ENCODE measurements at regions not wholly inside any gene's neighbourhood (a gene's known extent, or its start where the extent isn't known, plus 50 kb on each side); places are given as distances from the start of the nearest gene placed in this dataset.
"Not testable (repeated sequence)": the region's sequence is repeated elsewhere in the genome, so short reads cannot be mapped to it uniquely, and the experiment has no call there.

DNA sequence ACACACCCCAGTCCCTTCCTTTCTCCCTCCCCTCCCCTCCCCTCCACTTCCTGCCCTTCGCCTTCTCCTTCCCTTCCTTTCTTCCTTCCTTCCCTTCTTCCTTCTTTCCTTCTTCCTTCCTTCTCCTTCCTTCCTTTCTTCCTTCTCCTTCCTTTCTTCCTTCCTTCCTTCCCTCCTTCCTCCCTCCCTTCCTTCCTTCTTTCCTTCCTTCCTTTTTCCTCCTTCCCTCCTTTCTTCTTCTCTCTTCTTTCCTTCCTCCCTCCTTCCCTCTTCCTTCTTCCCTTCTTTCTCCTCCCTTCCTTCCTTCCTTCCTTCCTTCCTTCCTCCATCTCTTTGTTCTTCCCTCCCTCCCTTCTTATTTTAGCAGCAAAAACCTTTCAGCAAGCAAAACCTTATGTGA is 162.1 kb downstream of the EFNB1 start:
- Mint-ChIP-seq H3K36me3 (no peaks in the 10 kb centered on the region), H3K9me3 (no peaks in the 10 kb centered on the region), H3K27ac (no peak overlapping the region), H3K4me3 (no peak overlapping the region), H3K4me1 (no peaks in the 10 kb centered on the region), H3K27me3 (no peaks in the 10 kb centered on the region)
- no peak for DNase-seq

DNA sequence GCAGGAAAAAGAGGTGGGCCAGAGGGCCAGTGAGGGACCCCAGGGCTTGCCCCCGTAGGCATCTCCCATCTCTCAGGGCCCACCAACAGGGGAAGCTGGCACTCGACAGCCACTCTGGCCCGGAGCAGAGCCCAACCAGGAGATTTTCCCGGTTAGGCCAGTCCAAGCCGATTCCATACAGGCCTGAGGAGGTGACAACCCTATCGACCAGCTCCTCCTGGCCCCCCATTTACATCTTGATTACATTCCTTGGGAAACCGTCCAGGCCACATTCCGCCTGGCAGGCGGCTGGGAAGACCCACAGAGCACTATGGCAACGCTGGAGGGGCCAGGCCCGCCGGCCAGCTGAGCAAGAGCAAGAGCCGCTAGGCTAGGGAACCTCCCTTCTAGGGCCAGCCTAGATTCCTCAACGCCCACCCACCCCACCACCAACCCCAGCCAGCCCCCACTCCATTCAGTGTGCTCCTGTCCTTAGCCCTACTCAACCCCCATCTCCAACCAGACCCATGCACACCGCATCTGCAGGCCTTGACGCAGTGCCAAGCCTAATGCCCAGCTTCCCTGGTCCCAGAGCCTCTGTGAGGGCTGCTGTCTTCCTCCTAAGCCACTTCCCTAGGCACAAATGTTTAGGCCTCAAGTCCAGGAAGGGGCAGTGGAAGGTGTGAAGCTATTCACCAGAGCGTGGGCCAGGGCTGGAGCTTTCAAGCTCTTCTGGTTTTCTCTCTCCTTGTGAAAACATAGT is 161.2 kb downstream of the EFNB1 start:
- H3K27ac Mint-ChIP-seq, result no peak overlapping the region
- no peaks in the 10 kb centered on the region for H3K36me3 Mint-ChIP-seq
- no peak for DNase-seq
- H3K9me3 Mint-ChIP-seq, result no peaks in the 10 kb centered on the region
- H3K4me1 Mint-ChIP-seq, result no peaks in the 10 kb centered on the region
- no peaks in the 10 kb centered on the region for H3K27me3 Mint-ChIP-seq
- no peak overlapping the region for H3K4me3 Mint-ChIP-seq

DNA sequence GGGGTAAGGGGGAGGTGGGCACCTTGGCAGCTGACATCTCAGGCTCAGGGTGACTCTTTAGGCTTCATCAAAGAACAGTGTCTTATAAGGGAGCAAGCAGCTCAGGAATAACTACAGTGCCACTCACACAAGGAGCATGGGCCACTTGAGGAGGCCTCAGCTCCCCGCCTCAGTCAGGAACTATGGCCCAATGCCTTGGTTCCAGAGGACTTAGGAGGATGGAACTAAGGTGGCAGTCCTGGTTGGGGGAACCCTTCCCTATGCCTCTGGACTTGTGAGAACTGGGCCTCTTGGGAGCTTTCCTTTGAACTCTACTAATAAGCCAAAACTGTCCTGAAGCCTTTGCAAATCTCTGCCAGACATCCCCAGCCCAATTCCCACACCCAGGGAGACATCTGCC is 160.6 kb downstream of the EFNB1 start:
- H3K27ac Mint-ChIP-seq, result no peak overlapping the region
- H3K27me3 Mint-ChIP-seq, result no peaks in the 10 kb centered on the region
- no peak for DNase-seq
- no peaks in the 10 kb centered on the region for H3K36me3 Mint-ChIP-seq
- no peaks in the 10 kb centered on the region for H3K4me1 Mint-ChIP-seq
- H3K9me3 Mint-ChIP-seq, result no peaks in the 10 kb centered on the region
- no peak overlapping the region for H3K4me3 Mint-ChIP-seq

DNA sequence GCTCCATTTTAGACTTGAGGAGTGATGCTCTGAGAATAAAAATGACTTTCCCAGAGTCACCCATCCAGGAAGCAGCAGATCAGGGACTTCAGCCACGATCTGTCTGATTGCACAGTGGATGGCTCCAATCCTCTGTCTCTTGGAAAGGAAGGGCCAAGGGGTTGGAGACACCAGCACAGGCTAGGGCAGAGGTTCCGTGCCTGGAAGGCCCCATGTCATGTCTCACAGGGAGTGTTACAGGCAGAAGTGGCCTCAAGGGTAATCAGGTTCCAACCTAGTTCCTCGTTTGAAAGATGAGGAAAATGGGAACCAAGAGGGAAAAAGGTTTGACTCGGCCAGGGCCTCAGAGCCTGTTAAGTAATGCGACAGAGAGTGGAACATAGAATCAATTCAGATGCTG is 160.0 kb downstream of the EFNB1 start:
- no peak overlapping the region for H3K27ac Mint-ChIP-seq
- no peaks in the 10 kb centered on the region for H3K9me3 Mint-ChIP-seq
- DNase-seq, result no peak
- H3K27me3 Mint-ChIP-seq, result no peaks in the 10 kb centered on the region
- H3K4me1 Mint-ChIP-seq, result no peaks in the 10 kb centered on the region
- no peak overlapping the region for H3K4me3 Mint-ChIP-seq
- H3K36me3 Mint-ChIP-seq, result no peaks in the 10 kb centered on the region

DNA sequence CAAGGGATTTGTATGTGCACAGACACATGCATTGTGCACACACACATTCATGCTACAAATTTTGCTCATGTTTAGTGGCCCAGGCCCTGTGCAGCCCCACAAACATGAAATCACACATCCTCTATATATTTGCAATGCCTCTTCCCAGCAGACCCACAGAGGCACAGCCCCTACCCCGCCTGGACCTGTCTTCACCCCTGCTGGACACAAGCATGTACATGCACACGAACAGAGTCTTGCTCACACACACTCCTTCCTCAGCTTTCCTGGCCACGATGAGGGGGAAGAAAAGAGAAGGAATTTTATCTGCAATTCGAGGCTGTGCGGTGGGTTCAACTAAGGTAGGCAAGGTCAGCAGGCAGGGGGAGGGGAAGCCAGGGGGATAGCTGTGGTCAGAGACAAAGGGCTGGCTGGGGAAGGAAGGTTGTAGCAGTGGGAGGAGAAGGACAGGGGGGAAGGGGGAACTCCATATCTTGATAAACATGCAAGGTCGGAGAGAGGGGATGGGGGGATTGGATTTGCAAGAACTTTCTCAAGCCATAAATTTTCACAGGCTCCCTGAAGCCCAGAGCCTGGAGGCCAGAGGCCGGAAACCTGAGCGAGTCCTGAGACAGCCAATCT is 156.4 kb downstream of the EFNB1 start:
- no peak overlapping the region for H3K4me3 Mint-ChIP-seq
- H3K4me1 Mint-ChIP-seq, result no peaks in the 10 kb centered on the region
- no peaks in the 10 kb centered on the region for H3K36me3 Mint-ChIP-seq
- H3K9me3 Mint-ChIP-seq, result no peaks in the 10 kb centered on the region
- no peak for DNase-seq
- no peaks in the 10 kb centered on the region for H3K27me3 Mint-ChIP-seq
- no peak overlapping the region for H3K27ac Mint-ChIP-seq

DNA sequence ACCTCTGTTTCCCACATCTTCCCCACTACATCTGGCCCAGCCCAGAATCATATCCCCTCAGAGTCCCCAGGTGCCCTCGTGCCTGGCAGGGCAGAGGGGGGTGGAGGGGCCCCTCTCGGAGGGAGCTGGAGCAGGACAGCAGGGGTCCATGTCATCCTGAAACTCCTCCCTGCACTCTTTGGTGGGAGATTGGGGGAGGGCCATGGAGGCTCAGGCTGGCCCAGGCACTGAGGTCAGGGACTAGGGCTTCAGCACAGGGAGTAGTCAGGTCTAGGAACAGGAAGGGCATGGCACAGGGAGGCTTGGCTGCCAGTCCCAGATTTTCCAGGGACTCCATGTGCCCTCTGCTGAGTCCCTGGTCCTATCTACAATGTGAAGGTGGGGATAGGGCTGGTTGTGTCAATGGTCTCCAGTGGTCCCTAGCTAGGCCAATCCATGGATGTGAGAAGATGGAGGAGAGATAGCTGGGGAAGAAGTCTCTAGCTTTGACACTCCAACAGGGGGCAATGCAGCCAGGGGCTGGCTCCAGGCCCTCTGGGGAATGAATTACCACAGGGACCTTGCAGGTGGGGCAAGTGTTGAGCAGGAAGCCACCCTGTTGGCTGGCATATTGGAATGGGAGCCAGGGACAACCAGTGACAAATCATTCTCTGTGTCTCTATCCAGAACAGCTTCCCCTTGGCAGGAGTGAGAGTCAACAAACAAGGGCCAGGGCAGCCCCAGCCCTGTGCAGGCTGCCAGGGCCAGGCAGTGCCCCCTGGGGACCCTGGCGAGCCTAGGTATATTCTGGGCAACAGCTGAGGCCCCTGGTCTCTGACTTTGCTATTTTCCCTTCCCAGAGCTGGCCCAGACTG is 154.4 kb downstream of the EFNB1 start:
- no peak overlapping the region for H3K27ac Mint-ChIP-seq
- H3K27me3 Mint-ChIP-seq, result no peaks in the 10 kb centered on the region
- H3K36me3 Mint-ChIP-seq, result no peaks in the 10 kb centered on the region
- no peaks in the 10 kb centered on the region for H3K4me1 Mint-ChIP-seq
- no peak overlapping the region for H3K4me3 Mint-ChIP-seq
- DNase-seq, result no peak
- no peaks in the 10 kb centered on the region for H3K9me3 Mint-ChIP-seq

DNA sequence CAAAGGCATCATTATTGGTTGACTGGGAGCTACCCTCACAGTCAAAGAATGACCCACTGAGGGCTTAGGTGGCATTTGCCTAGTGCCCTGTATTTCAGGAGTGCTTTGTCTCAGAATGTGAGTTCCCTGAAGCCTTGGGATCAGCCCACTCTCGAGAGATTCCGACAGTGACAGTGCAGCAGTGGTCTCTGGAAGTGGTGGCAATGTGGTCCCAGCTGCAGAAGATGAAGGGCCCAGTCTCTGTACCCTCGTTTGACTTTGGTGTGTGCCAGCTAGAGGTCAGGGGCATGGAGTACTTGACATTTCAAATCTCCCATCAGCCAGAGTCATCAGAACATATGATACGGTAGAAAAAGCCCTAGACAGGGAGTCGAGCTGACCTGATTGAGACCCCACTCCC is 153.7 kb downstream of the EFNB1 start:
- no peaks in the 10 kb centered on the region for H3K27me3 Mint-ChIP-seq
- no peak overlapping the region for H3K27ac Mint-ChIP-seq
- no peaks in the 10 kb centered on the region for H3K36me3 Mint-ChIP-seq
- no peaks in the 10 kb centered on the region for H3K4me1 Mint-ChIP-seq
- H3K4me3 Mint-ChIP-seq, result no peak overlapping the region
- no peak for DNase-seq
- no peaks in the 10 kb centered on the region for H3K9me3 Mint-ChIP-seq

DNA sequence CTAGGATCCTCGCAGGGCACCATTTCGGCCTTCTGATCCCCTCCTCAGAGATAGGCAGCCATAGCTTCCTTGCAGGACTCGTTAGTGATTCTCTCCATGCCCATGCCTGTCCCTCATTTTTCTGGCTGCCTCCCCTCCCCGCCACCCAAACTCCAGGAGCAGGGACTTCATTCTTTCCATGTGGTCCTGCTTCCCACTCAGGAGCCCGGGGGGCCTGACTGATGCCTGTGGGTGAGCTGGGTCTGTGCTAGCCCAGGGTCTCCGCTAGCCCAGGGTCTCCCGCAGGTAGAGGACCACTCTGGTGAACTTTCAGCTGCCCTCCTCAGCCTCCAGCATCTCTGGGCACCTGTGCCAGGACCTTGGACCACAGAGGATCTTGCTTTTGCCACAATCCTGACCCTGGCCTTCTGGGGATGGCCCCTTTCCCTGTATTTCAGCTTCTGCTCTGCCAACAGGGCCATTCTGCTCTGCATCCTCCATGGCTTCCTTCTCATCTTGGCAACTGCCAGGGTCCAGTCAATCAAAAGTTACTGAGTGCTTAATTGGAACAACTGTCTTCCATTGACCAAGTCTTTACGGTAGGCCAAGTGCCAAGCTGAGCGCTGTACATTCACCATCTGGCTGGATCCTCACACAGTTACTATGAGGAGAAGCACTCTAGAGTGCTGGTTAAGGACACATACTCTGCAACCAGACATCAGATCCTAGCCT is 152.2 kb downstream of the EFNB1 start:
- Mint-ChIP-seq H3K4me3 (no peak overlapping the region), H3K36me3 (no peaks in the 10 kb centered on the region), H3K27ac (no peak overlapping the region), H3K27me3 (no peaks in the 10 kb centered on the region), H3K9me3 (peaks cover 2% of the 10 kb centered on the region), H3K4me1 (no peaks in the 10 kb centered on the region)
- no peak for DNase-seq

DNA sequence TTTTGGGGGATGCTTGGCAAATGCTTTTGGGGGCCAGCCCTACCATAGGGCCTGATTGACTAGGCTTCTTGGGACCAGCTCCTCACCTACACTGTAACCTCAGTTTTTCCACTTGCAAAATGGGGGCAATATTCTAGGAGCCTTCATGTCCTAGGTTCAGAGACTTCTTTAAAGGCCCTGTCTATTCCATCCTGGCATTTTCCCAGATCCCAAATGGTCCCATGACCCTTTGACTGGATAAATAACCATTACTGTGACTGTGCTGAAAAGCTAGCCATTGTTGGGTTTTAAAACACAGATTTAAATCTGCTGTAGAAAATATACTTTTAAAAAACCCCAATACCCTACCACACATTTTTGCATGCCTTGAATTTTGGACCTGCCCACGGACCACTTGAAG is 149.8 kb downstream of the EFNB1 start:
- Mint-ChIP-seq H3K9me3 (peaks cover 7% of the 10 kb centered on the region), H3K27me3 (no peaks in the 10 kb centered on the region), H3K4me3 (no peak overlapping the region)

DNA sequence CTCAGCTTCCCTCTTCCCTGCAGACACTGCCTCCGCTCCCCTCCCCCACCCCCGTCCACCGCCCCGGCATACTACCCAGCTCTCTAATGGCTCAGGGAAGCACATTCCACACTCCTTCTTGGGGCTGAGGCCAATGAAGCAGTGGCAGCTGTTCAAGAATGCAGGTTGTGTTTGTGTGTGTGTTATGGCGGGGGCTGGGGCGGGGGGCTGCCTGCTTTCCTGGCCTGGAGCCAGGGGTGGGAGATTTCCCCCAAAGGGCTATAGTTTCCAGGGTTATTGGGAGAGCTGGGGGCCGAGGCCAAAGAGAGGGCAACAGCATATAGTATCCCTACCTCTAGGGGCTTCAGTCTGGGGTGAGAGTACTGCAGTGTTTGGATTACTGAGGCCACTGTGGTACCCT is 149.4 kb downstream of the EFNB1 start:
- peaks cover 7% of the 10 kb centered on the region for H3K9me3 Mint-ChIP-seq
- H3K4me3 Mint-ChIP-seq, result no peak overlapping the region
- no peaks in the 10 kb centered on the region for H3K36me3 Mint-ChIP-seq
- H3K4me1 Mint-ChIP-seq, result no peaks in the 10 kb centered on the region
- no peaks in the 10 kb centered on the region for H3K27me3 Mint-ChIP-seq
- no peak for DNase-seq
- no peak overlapping the region for H3K27ac Mint-ChIP-seq

More for the DNA sequence above, 149.8 kb downstream of the EFNB1 start:
- Mint-ChIP-seq H3K27ac (no peak overlapping the region), H3K4me1 (no peaks in the 10 kb centered on the region), H3K36me3 (no peaks in the 10 kb centered on the region)
- no peak for DNase-seq

DNA sequence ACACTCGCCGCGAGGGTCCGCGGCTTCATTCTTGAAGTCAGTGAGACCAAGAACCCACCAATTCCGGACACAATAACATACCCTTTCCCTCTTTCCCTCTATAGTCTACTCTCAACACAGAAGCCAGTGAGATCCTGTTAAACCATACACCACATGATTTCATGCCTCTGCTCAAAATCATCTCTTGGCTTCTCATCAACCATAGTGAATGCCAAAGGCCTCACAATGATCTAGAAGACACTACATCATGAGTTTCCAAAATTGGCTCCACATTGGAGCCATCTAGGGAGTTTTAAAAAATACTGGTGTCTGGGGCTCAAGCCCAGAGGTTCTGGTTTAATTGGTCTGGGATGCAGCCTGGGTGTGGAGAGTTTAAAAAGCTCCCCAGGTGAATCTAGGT is 124.5 kb downstream of the EFNB1 start:
- Mint-ChIP-seq H3K4me1 (no peaks in the 10 kb centered on the region), H3K27me3 (peaks cover 4% of the 10 kb centered on the region), H3K27ac (no peak overlapping the region), H3K36me3 (no peaks in the 10 kb centered on the region), H3K4me3 (no peak overlapping the region), H3K9me3 (peaks cover 2% of the 10 kb centered on the region)
- no peak for DNase-seq

DNA sequence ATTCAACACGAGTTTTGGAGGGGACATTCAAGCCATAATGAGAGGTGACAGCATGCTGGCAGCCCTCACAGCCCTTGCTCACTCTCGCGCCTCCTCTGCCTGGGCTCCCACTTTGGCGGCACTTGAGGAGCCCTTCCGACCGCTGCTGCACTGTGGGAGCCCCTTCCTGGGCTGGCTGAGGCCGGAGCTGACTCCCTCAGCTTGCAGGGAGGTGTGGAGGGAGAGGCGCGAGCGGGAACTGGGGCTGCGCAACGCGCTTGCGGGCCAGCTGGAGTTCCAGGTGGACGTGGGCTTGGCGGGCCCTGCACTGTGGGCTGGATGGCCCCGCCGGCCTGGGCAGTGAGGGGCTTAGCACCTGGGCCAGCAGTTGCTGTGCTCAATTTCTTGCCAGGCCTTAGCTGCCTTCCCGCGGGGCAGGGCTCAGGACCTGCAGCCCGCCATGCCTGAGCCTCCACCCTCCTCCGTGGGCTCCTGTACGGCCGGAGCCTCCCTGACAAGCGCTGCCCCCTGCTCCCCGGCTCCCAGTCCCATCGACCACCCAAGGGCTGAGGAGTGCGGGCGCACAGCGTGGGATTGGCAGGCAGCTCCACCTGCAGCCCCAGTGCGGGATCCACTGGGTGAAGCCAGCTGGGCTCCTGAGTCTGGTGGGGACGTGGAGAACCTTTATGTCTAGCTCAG is 123.3 kb downstream of the EFNB1 start:
- not testable (repeated sequence) for H3K27me3 Mint-ChIP-seq, H3K4me1 Mint-ChIP-seq, H3K9me3 Mint-ChIP-seq, DNase-seq, H3K27ac Mint-ChIP-seq, H3K36me3 Mint-ChIP-seq, H3K4me3 Mint-ChIP-seq

DNA sequence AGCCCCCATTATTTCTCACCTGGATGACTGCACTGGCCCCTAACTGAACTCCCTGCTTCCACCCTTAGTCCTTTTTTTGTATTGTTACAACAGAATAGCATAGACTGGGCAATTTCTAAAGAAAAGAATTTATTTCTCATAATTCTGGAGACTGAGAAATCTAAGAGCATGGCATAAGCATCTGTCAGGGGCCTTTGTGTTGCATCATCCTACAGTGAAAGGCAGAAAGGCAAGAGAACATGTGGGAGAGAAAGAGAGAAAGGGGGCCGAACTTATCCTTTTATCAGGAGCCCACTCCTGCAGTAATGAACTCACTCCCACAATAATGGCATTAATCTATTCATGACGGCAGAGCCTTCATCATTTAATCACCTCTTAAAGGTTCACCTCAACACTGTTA is 122.1 kb downstream of the EFNB1 start:
- H3K27ac Mint-ChIP-seq, result no peak overlapping the region
- no peaks in the 10 kb centered on the region for H3K36me3 Mint-ChIP-seq
- no peaks in the 10 kb centered on the region for H3K4me1 Mint-ChIP-seq
- H3K9me3 Mint-ChIP-seq, result peaks cover 2% of the 10 kb centered on the region
- DNase-seq, result no peak
- no peak overlapping the region for H3K4me3 Mint-ChIP-seq
- peaks cover 3% of the 10 kb centered on the region for H3K27me3 Mint-ChIP-seq

DNA sequence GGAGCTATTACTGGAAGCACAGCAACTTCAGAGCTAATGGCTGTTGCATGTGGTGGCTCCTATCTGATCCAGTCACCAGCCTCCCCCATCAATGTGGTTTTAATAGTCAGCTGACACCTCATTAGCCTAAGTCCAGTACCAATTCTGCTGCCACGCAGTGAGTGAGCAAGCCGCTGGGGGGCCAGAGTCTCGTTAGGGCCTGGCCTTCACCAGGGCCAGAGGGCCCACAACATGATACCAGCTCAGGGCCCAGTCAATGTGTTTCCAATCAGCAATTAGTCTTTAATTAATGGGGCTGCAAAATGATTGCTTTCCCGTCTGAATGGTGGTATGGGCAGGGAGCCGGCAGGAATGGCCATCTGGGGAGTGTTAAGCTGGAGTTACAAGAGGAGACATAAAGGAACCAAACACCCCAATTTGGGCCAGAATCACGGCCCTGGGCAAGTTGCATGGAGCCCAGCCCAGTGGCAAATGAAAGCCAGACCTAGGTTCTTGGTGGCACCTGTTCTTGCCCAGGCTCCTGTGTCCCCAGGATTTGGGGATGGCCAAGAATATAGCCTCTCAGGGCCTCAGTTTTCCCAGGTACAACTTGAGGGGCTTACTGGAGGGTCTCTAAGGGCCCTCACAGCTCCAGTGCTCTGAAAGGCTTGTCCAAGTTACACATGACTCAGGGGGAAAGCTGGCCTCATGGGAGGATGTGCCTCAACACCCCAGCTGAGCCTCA is 119.2 kb downstream of the EFNB1 start:
- DNase-seq, result no peak
- Mint-ChIP-seq H3K27me3 (no peaks in the 10 kb centered on the region), H3K4me1 (no peaks in the 10 kb centered on the region), H3K27ac (no peak overlapping the region), H3K36me3 (no peaks in the 10 kb centered on the region), H3K9me3 (no peaks in the 10 kb centered on the region), H3K4me3 (no peak overlapping the region)

Data from activated naive CD8-positive, alpha-beta T cell treated with anti-CD3 and anti-CD28 coated beads for 36 hours (primary cell).